ENCODE measurements at regions not wholly inside any gene's neighbourhood (a gene's known extent, or its start where the extent isn't known, plus 50 kb on each side); places are given as distances from the start of the nearest gene placed in this dataset.

DNA sequence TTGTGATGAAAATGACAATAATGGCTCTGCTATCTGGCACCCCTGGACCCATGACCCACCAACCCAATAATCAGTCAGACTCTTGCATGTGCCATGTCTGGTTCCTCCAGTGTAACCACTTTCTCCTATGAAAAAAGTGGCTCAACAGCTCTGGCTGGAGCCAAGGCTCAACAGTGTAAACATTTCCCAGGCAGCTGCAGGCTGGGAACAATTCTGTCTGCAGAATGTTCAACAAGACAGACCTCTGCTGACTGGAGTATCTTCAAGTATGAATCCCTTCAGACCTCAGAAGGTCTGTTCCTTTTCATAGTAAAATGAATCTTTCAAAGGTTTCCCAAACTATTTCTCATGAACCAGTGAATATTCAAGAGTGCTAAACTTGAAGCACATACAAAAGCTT, 410.1 kb upstream of the HTR2A start:
- no peak for DNase-seq (ENCODE audit: low spot score)
- Histone ChIP-seq H3K36me3 (ENCODE audit: control insufficient read depth in 4 of 4, insufficient read depth in 3 of 4, low read depth in 1 of 4, low read length in 3 of 4) (no peaks in the 10 kb centered on the region), H3K4me3 (ENCODE audit: low read depth in 1 of 3, low read length in 3 of 3) (no peak overlapping the region), H3K27ac (ENCODE audit: low read depth in 1 of 2, low read length in 2 of 2) (no peak overlapping the region), H3K27me3 (ENCODE audit: control insufficient read depth in 4 of 4, insufficient read depth in 4 of 4, low read length in 3 of 4) (no peaks in the 10 kb centered on the region), H3K9ac (ENCODE audit: low read depth in 1 of 2, low read length in 2 of 2) (no peak overlapping the region), H3K9me3 (ENCODE audit: control insufficient read depth in 4 of 4, low read length in 3 of 4) (peaks cover 0 to 5% (median 0%) of the 10 kb centered on the region in 4 donors), H3K4me1 (ENCODE audit: control insufficient read depth in 4 of 4, insufficient read depth in 4 of 4, low read length in 3 of 4) (no peaks in the 10 kb centered on the region)
- TF ChIP-seq JUND (IDR thresholded peaks at IDR 0.05): no peak
- TF ChIP-seq FOXA1 (IDR thresholded peaks at IDR 0.05): no peak
- no peak for TF ChIP-seq TAF1 (conservative IDR thresholded peaks at IDR 0.05)
- no peak for TF ChIP-seq HNF4A (conservative IDR thresholded peaks at IDR 0.05)
- no peak for TF ChIP-seq NR2F2 (IDR thresholded peaks at IDR 0.05)

DNA sequence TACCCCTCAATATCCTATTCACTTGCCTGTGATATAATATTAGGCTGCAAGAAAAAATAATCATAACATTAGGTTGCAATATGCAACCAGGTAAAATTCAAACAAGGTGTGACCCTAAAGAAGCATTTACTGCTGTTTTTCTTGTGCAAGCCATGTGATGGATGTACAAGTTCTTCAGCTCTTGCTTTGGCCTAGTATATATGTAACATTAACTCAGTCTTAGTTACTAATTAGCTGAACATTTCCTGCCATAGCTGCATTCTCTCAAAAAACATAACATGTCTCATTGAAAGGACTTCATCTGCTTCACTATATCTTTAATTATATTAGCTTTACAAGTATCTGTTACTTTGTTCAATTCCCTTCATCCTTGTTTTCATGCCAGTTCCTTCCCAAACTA, 406.8 kb upstream of the HTR2A start:
- H3K27me3 ChIP-seq (ENCODE audit: control insufficient read depth in 4 of 4, insufficient read depth in 4 of 4, low read length in 3 of 4): no peaks in the 10 kb centered on the region
- H3K36me3 ChIP-seq (ENCODE audit: control insufficient read depth in 4 of 4, insufficient read depth in 3 of 4, low read depth in 1 of 4, low read length in 3 of 4): no peaks in the 10 kb centered on the region
- no peak overlapping the region for H3K9ac ChIP-seq (ENCODE audit: low read depth in 1 of 2, low read length in 2 of 2)
- no peaks in the 10 kb centered on the region for H3K9me3 ChIP-seq (ENCODE audit: control insufficient read depth in 4 of 4, low read length in 3 of 4)
- H3K4me1 ChIP-seq (ENCODE audit: control insufficient read depth in 4 of 4, insufficient read depth in 4 of 4, low read length in 3 of 4): no peaks in the 10 kb centered on the region
- no peak for DNase-seq (ENCODE audit: low spot score)
- TF ChIP-seq SP1 (IDR thresholded peaks at IDR 0.05) (no peak), FOXA2 (IDR thresholded peaks at IDR 0.05) (no peak), HNF4A (conservative IDR thresholded peaks at IDR 0.05) (no peak), JUND (IDR thresholded peaks at IDR 0.05) (no peak), TAF1 (conservative IDR thresholded peaks at IDR 0.05) (no peak)
- TF ChIP-seq, protein P1, sequence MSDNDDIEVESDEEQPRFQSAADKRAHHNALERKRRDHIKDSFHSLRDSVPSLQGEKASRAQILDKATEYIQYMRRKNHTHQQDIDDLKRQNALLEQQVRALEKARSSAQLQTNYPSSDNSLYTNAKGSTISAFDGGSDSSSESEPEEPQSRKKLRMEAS (IDR thresholded peaks at IDR 0.05): no peak
- H3K4me3 ChIP-seq (ENCODE audit: low read depth in 1 of 3, low read length in 3 of 3): no peak overlapping the region
- no peak overlapping the region for H3K27ac ChIP-seq (ENCODE audit: low read depth in 1 of 2, low read length in 2 of 2)

DNA sequence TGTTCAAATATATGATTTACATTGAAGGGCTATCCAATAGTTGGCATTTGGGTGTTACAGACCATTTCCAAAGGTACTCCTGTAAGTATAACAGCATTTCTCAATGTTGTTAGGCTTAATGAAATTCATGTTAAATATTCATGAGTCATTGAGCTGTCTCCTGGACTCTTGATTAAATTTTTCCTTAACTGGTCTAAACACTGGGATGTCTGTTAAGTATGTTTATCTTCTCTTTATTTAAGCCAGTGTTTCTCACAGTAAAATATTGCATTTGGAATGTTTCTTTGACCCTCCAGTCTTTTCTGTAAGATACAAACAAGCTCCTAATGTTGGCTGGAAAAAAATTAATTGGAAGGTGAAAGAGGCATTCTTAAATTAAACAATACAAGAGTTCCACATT, 402.5 kb upstream of the HTR2A start:
- Histone ChIP-seq H3K27ac (ENCODE audit: low read depth in 1 of 2, low read length in 2 of 2) (no peak overlapping the region), H3K9ac (ENCODE audit: low read depth in 1 of 2, low read length in 2 of 2) (no peak overlapping the region), H3K27me3 (ENCODE audit: control insufficient read depth in 4 of 4, insufficient read depth in 4 of 4, low read length in 3 of 4) (no peaks in the 10 kb centered on the region), H3K4me3 (ENCODE audit: low read depth in 1 of 3, low read length in 3 of 3) (no peak overlapping the region), H3K4me1 (ENCODE audit: control insufficient read depth in 4 of 4, insufficient read depth in 4 of 4, low read length in 3 of 4) (no peaks in the 10 kb centered on the region), H3K9me3 (ENCODE audit: control insufficient read depth in 4 of 4, low read length in 3 of 4) (no peaks in the 10 kb centered on the region), H3K36me3 (ENCODE audit: control insufficient read depth in 4 of 4, insufficient read depth in 3 of 4, low read depth in 1 of 4, low read length in 3 of 4) (no peaks in the 10 kb centered on the region)
- no peak for DNase-seq (ENCODE audit: low spot score)
- TF ChIP-seq, protein P1 (IDR thresholded peaks at IDR 0.05): no peak
- no peak for TF ChIP-seq GABPA (IDR thresholded peaks at IDR 0.05 in 1 of 2, conservative IDR thresholded peaks at IDR 0.05 in 1 of 2)

DNA sequence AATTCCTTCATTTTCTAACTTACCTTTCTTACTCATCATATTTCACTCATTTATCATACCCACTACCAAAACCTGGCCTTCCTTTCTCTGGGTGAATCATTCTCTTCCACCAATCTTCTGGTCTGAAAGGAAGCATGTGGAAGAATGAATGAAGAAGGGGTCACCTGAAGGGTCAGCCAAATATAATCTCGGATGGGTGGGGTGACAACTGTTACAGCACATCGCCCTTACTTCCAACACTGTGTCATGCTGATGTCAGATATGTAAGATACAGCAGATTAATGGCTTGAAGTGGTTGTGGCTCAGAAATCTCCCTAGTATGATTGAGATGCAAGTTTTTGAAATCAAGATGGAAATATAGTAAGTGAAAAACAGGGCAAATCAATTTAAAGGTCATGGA, 401.7 kb upstream of the HTR2A start:
- no peak overlapping the region for H3K27ac ChIP-seq (ENCODE audit: low read depth in 1 of 2, low read length in 2 of 2)
- H3K9ac ChIP-seq (ENCODE audit: low read depth in 1 of 2, low read length in 2 of 2): no peak overlapping the region
- no peaks in the 10 kb centered on the region for H3K27me3 ChIP-seq (ENCODE audit: control insufficient read depth in 4 of 4, insufficient read depth in 4 of 4, low read length in 3 of 4)
- H3K36me3 ChIP-seq (ENCODE audit: control insufficient read depth in 4 of 4, insufficient read depth in 3 of 4, low read depth in 1 of 4, low read length in 3 of 4): no peaks in the 10 kb centered on the region
- TF ChIP-seq, protein P2, sequence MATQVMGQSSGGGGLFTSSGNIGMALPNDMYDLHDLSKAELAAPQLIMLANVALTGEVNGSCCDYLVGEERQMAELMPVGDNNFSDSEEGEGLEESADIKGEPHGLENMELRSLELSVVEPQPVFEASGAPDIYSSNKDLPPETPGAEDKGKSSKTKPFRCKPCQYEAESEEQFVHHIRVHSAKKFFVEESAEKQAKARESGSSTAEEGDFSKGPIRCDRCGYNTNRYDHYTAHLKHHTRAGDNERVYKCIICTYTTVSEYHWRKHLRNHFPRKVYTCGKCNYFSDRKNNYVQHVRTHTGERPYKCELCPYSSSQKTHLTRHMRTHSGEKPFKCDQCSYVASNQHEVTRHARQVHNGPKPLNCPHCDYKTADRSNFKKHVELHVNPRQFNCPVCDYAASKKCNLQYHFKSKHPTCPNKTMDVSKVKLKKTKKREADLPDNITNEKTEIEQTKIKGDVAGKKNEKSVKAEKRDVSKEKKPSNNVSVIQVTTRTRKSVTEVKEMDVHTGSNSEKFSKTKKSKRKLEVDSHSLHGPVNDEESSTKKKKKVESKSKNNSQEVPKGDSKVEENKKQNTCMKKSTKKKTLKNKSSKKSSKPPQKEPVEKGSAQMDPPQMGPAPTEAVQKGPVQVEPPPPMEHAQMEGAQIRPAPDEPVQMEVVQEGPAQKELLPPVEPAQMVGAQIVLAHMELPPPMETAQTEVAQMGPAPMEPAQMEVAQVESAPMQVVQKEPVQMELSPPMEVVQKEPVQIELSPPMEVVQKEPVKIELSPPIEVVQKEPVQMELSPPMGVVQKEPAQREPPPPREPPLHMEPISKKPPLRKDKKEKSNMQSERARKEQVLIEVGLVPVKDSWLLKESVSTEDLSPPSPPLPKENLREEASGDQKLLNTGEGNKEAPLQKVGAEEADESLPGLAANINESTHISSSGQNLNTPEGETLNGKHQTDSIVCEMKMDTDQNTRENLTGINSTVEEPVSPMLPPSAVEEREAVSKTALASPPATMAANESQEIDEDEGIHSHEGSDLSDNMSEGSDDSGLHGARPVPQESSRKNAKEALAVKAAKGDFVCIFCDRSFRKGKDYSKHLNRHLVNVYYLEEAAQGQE (IDR thresholded peaks at IDR 0.05): no peak
- TF ChIP-seq YY1 (IDR thresholded peaks at IDR 0.05) (no peak), JUND (IDR thresholded peaks at IDR 0.05) (no peak), HNF4G (IDR thresholded peaks at IDR 0.05) (no peak), TAF1 (conservative IDR thresholded peaks at IDR 0.05) (no peak), GABPA (IDR thresholded peaks at IDR 0.05 in 1 of 2, conservative IDR thresholded peaks at IDR 0.05 in 1 of 2) (no peak), NR2F2 (IDR thresholded peaks at IDR 0.05) (no peak), EGR1 (IDR thresholded peaks at IDR 0.05; ENCODE audit: low read depth in 2 of 2) (no peak), FOXA1 (IDR thresholded peaks at IDR 0.05) (no peak), FOXA2 (IDR thresholded peaks at IDR 0.05) (no peak)
- TF ChIP-seq, protein P1 (IDR thresholded peaks at IDR 0.05): no peak
- TF ChIP-seq, protein P3, sequence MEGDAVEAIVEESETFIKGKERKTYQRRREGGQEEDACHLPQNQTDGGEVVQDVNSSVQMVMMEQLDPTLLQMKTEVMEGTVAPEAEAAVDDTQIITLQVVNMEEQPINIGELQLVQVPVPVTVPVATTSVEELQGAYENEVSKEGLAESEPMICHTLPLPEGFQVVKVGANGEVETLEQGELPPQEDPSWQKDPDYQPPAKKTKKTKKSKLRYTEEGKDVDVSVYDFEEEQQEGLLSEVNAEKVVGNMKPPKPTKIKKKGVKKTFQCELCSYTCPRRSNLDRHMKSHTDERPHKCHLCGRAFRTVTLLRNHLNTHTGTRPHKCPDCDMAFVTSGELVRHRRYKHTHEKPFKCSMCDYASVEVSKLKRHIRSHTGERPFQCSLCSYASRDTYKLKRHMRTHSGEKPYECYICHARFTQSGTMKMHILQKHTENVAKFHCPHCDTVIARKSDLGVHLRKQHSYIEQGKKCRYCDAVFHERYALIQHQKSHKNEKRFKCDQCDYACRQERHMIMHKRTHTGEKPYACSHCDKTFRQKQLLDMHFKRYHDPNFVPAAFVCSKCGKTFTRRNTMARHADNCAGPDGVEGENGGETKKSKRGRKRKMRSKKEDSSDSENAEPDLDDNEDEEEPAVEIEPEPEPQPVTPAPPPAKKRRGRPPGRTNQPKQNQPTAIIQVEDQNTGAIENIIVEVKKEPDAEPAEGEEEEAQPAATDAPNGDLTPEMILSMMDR (IDR thresholded peaks at IDR 0.05; ENCODE audit: low read depth, low read length, missing input control): no peak
- H3K4me3 ChIP-seq (ENCODE audit: low read depth in 1 of 3, low read length in 3 of 3): no peak overlapping the region
- H3K4me1 ChIP-seq (ENCODE audit: control insufficient read depth in 4 of 4, insufficient read depth in 4 of 4, low read length in 3 of 4): no peaks in the 10 kb centered on the region
- no peak for DNase-seq (ENCODE audit: low spot score)
- 54% methylated on average over 2 of the region's 2 CpGs for WGBS
- H3K9me3 ChIP-seq (ENCODE audit: control insufficient read depth in 4 of 4, low read length in 3 of 4): no peaks in the 10 kb centered on the region
